H1 (cell line): ENCODE measurements at regions not wholly inside any gene's neighbourhood (a gene's known extent, or its start where the extent isn't known, plus 50 kb on each side); places are given as distances from the start of the nearest gene placed in this dataset.

Source experiments
- ASH2L ChIP-seq: fragments of 200-600, 300-600 bp; sonication (generic); IDR thresholded peaks from one replicate; pipeline ENCODE4 v1.7.1; 2017; ENCODE audit warnings: low read length
- CEBPB ChIP-seq: IDR thresholded peaks from 2 replicates; pipeline ENCODE4 v1.6.1; 2012; ENCODE audit warnings: low read depth, low read length
- EGR1 ChIP-seq: IDR thresholded peaks from 2 replicates; pipeline ENCODE4 v1.6.1; 2011; ENCODE audit warnings: low read depth, low read length, borderline replicate concordance
- EP300 ChIP-seq, 2 experiments: IDR thresholded peaks; 1 replicate in 1 of 2; 2 replicates in 1 of 2; pipeline ENCODE4 v1.6.1; 2011 to 2012; ENCODE audit warnings: low read depth in 2 of 2, low read length in 2 of 2, mild to moderate bottlenecking in 2 of 2, borderline replicate concordance in 1 of 2, inconsistent platforms in 1 of 2, moderate library complexity in 1 of 2
- FOSL1 ChIP-seq: IDR thresholded peaks from 2 replicates; pipeline ENCODE4 v1.6.1; 2011; ENCODE audit warnings: mild to moderate bottlenecking, low read depth, low read length, moderate library complexity; ENCODE audit not compliant: insufficient read depth
- GTF2F1 ChIP-seq: IDR thresholded peaks from 2 replicates; pipeline ENCODE4 v1.6.1; 2012; ENCODE audit warnings: low read depth, low read length, improper control_type of control experiment, borderline replicate concordance
- HDAC6 ChIP-seq: IDR thresholded peaks from one replicate; pipeline ENCODE4 v1.7.1; 2012; ENCODE audit warnings: low read depth, mild to moderate bottlenecking, inconsistent platforms, low read length, moderate library complexity
- KDM5A ChIP-seq: fragments of 200-600 bp; IDR thresholded peaks from 2 replicates; pipeline ENCODE4 v1.7.1; 2012; ENCODE audit warnings: mild to moderate bottlenecking, low read length, inconsistent platforms, mixed read lengths
- POLR2A ChIP-seq, 2 experiments: IDR thresholded peaks; 1 replicate in 1 of 2; 2 replicates in 1 of 2; pipeline ENCODE4 v1.6.1; 2011; ENCODE audit warnings: low read depth in 2 of 2, low read length in 2 of 2, mild to moderate bottlenecking in 2 of 2; ENCODE audit errors: control extremely low read depth in 1 of 2
- POLR2AphosphoS5 ChIP-seq: IDR thresholded peaks from 2 replicates; pipeline ENCODE4 v1.6.1; 2011; ENCODE audit warnings: low read depth, low read length
- RAD21 ChIP-seq, 2 experiments: IDR thresholded peaks in 1 of 2; conservative IDR thresholded peaks in 1 of 2; 2 replicates each; pipeline ENCODE4 v1.6.1; 2011; ENCODE audit warnings: low read depth in 2 of 2, low read length in 2 of 2, improper control_type of control experiment in 1 of 2, inconsistent platforms in 1 of 2, mild to moderate bottlenecking in 1 of 2, moderate library complexity in 1 of 2
- YY1 ChIP-seq: IDR thresholded peaks from 2 replicates; pipeline ENCODE4 v1.6.1; 2011; ENCODE audit warnings: low read depth, mild to moderate bottlenecking, low read length
- TF ChIP-seq, protein P1 (sequence below), 3 experiments: IDR thresholded peaks; 1 replicate in 2 of 3; 2 replicates in 1 of 3; pipeline versions ENCODE4 v1.5.1 to v1.6.1; 2011; ENCODE audit warnings: low read length in 3 of 3, mild to moderate bottlenecking in 3 of 3, inconsistent platforms in 2 of 3, low read depth in 1 of 3, moderate library complexity in 1 of 3; ENCODE audit not compliant: insufficient read depth in 1 of 3; ENCODE audit errors: control extremely low read depth in 1 of 3

DNA sequence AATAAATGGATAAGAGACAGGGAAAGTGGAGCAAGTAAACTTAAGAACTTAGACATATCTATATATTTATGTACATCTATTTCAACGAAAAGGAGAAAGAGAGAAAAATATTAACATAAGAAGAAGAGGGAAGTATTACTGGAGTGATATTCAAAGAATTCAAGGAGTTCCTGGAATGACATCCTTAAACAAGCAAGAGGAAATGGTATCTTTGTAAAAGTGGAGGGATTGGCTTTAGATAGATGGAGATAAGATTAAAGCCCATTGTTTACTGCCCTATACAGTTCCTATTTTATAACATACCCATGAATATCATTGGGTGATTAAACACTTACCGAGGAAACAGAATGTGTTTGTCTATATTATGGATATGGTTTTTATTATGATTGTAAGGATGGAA is 1036.3 kb downstream of the TTLL7 start:
- TF ChIP-seq, protein P1, sequence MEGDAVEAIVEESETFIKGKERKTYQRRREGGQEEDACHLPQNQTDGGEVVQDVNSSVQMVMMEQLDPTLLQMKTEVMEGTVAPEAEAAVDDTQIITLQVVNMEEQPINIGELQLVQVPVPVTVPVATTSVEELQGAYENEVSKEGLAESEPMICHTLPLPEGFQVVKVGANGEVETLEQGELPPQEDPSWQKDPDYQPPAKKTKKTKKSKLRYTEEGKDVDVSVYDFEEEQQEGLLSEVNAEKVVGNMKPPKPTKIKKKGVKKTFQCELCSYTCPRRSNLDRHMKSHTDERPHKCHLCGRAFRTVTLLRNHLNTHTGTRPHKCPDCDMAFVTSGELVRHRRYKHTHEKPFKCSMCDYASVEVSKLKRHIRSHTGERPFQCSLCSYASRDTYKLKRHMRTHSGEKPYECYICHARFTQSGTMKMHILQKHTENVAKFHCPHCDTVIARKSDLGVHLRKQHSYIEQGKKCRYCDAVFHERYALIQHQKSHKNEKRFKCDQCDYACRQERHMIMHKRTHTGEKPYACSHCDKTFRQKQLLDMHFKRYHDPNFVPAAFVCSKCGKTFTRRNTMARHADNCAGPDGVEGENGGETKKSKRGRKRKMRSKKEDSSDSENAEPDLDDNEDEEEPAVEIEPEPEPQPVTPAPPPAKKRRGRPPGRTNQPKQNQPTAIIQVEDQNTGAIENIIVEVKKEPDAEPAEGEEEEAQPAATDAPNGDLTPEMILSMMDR (IDR thresholded peaks at IDR 0.05; ENCODE audit: control extremely low read depth in 1 of 3, insufficient read depth in 1 of 3, low read depth in 1 of 3, low read length in 3 of 3) = no peak
- no peak for TF ChIP-seq POLR2AphosphoS5
- TF ChIP-seq ASH2L = no peak
- no peak for TF ChIP-seq HDAC6
- TF ChIP-seq RAD21 (IDR thresholded peaks at IDR 0.05 in 1 of 2, conservative IDR thresholded peaks at IDR 0.05 in 1 of 2; ENCODE audit: low read depth in 2 of 2, low read length in 2 of 2) = no peak
- TF ChIP-seq POLR2A (IDR thresholded peaks at IDR 0.05; ENCODE audit: control extremely low read depth in 1 of 2, low read depth in 2 of 2, low read length in 2 of 2) = no peak
- no peak for TF ChIP-seq CEBPB
- no peak for TF ChIP-seq EGR1
- no peak for TF ChIP-seq EP300 (IDR thresholded peaks at IDR 0.05; ENCODE audit: borderline replicate concordance in 1 of 2, low read depth in 2 of 2, low read length in 2 of 2)
- no peak for TF ChIP-seq GTF2F1
- no peak for TF ChIP-seq KDM5A
- TF ChIP-seq YY1 = no peak
- no peak for TF ChIP-seq FOSL1
